ENCODE measurements at regions not wholly inside any gene's neighbourhood (a gene's known extent, or its start where the extent isn't known, plus 50 kb on each side); places are given as distances from the start of the nearest gene placed in this dataset.

GRCh38 chr2:234787114-234787513 lies 164.7 kb upstream of the SH3BP4 start:
- TF ChIP-seq POLR2A (IDR thresholded peaks at IDR 0.05) (no peak), CTCF (IDR thresholded peaks at IDR 0.05) (no peak)

Measured in heart left ventricle (tissue), 13 donors.